ENCODE measurements at regions not wholly inside any gene's neighbourhood (a gene's known extent, or its start where the extent isn't known, plus 50 kb on each side); places are given as distances from the start of the nearest gene placed in this dataset.
A peak's percentile ranks its signal among the peaks of the same experiment; 100 is the strongest.

- FAIRE-seq = no peak
- no peak for TF ChIP-seq POLR2A (IDR thresholded peaks at IDR 0.05; ENCODE audit: low read depth, low read length)
- no peak for DNase-seq (ENCODE audit: insufficient read length, low spot score)
Observed at GRCh38 chr2:71834796-71835195, 312.9 kb downstream of the CYP26B1 start.

GRCh38 chr2:71833855-71834560 is 313.7 kb downstream of the CYP26B1 start:
- TF ChIP-seq POLR2A (IDR thresholded peaks at IDR 0.05; ENCODE audit: low read depth, low read length) = no peak
- no peak for FAIRE-seq
- DNase-seq (ENCODE audit: insufficient read length, low spot score) = no peak

- no peak for TF ChIP-seq POLR2A (IDR thresholded peaks at IDR 0.05; ENCODE audit: low read depth, low read length)
- DNase-seq (ENCODE audit: insufficient read length, low spot score) (no peak), FAIRE-seq (no peak)
Observed at GRCh38 chr2:71833272-71833671, 314.4 kb downstream of the CYP26B1 start.

GRCh38 chr2:71832844-71833243 is 314.8 kb downstream of the CYP26B1 start:
- FAIRE-seq (no peak), DNase-seq (ENCODE audit: insufficient read length, low spot score) (no peak)
- TF ChIP-seq POLR2A (IDR thresholded peaks at IDR 0.05; ENCODE audit: low read depth, low read length) = no peak

- DNase-seq (ENCODE audit: insufficient read length, low spot score) = no peak
- no peak for FAIRE-seq
- no peak for TF ChIP-seq POLR2A (IDR thresholded peaks at IDR 0.05; ENCODE audit: low read depth, low read length)
Observed at GRCh38 chr2:71832388-71832787, 315.3 kb downstream of the CYP26B1 start.

GRCh38 chr2:71831193-71831577 is 316.5 kb downstream of the CYP26B1 start:
- DNase-seq (ENCODE audit: insufficient read length, low spot score) (peak; percentile 79), FAIRE-seq (peak; percentile 23)
- TF ChIP-seq POLR2A (IDR thresholded peaks at IDR 0.05; ENCODE audit: low read depth, low read length) = no peak

- TF ChIP-seq POLR2A (IDR thresholded peaks at IDR 0.05; ENCODE audit: low read depth, low read length) = no peak
- DNase-seq (ENCODE audit: insufficient read length, low spot score) (peak; percentile 42), FAIRE-seq (no peak)
Observed at GRCh38 chr2:71830497-71831192, 317.0 kb downstream of the CYP26B1 start.

GRCh38 chr2:71829008-71829407 is 318.7 kb downstream of the CYP26B1 start:
- DNase-seq (ENCODE audit: insufficient read length, low spot score) = no peak
- FAIRE-seq = no peak

GRCh38 chr2:71827973-71828372 is 319.7 kb downstream of the CYP26B1 start:
- TF ChIP-seq POLR2A (IDR thresholded peaks at IDR 0.05; ENCODE audit: low read depth, low read length) = no peak
- FAIRE-seq = no peak
- no peak for DNase-seq (ENCODE audit: insufficient read length, low spot score)

More at GRCh38 chr2:71829008-71829407, 318.7 kb downstream of the CYP26B1 start:
- no peak for TF ChIP-seq POLR2A (IDR thresholded peaks at IDR 0.05; ENCODE audit: low read depth, low read length)

- no peak for FAIRE-seq
- DNase-seq (ENCODE audit: insufficient read length, low spot score) = no peak
- TF ChIP-seq POLR2A (IDR thresholded peaks at IDR 0.05; ENCODE audit: low read depth, low read length) = no peak
Observed at GRCh38 chr2:71827524-71827901, 320.1 kb downstream of the CYP26B1 start.

GRCh38 chr2:71826826-71827523 is 320.7 kb downstream of the CYP26B1 start:
- FAIRE-seq (no peak), DNase-seq (ENCODE audit: insufficient read length, low spot score) (no peak)
- no peak for TF ChIP-seq POLR2A (IDR thresholded peaks at IDR 0.05; ENCODE audit: low read depth, low read length)

GRCh38 chr2:71826299-71826698 is 321.4 kb downstream of the CYP26B1 start:
- DNase-seq (ENCODE audit: insufficient read length, low spot score) (no peak), FAIRE-seq (no peak)
- TF ChIP-seq POLR2A (IDR thresholded peaks at IDR 0.05; ENCODE audit: low read depth, low read length) = no peak

- TF ChIP-seq POLR2A (IDR thresholded peaks at IDR 0.05; ENCODE audit: low read depth, low read length) = no peak
- DNase-seq (ENCODE audit: insufficient read length, low spot score) = no peak
- FAIRE-seq = no peak
Observed at GRCh38 chr2:71824436-71824835, 323.2 kb downstream of the CYP26B1 start.

- FAIRE-seq = no peak
- no peak for TF ChIP-seq POLR2A (IDR thresholded peaks at IDR 0.05; ENCODE audit: low read depth, low read length)
Observed at GRCh38 chr2:71823526-71823925, 324.1 kb downstream of the CYP26B1 start.

More at GRCh38 chr2:71823526-71823925, 324.1 kb downstream of the CYP26B1 start:
- DNase-seq (ENCODE audit: insufficient read length, low spot score) = no peak

Data from H54 (cell line).